Left colon (tissue), 2 donors: ENCODE measurements at regions not wholly inside any gene's neighbourhood (a gene's known extent, or its start where the extent isn't known, plus 50 kb on each side); places are given as distances from the start of the nearest gene placed in this dataset.

Experiments used
- ATAC-seq: fragments of 200-7000 bp; cut with Tn5 transposase; one replicate; pipeline ENCODE4 v1.9.1; 2020; ENCODE audit warnings: mild to moderate bottlenecking, moderate library complexity
- DNase-seq, 2 donors: peaks; one replicate each; pipeline ENCODE4 v3.0.0-alpha.2; 2020
- intact Hi-C, 2 donors: fragments of 100-400 bp; cut with DNase I in 1 of 2; cut with micrococcal nuclease in 1 of 2; formaldehyde crosslinking; loops; one replicate each; pipeline versions ENCODE4 v1.11.2 to v1.14.0; 2022; cut with DNase I, micrococcal nuclease
- donor health status: DM: no; HTN: no; CAD: no.
- donor health status: DM: yes; HTN: yes; CAD: no.

DNA sequence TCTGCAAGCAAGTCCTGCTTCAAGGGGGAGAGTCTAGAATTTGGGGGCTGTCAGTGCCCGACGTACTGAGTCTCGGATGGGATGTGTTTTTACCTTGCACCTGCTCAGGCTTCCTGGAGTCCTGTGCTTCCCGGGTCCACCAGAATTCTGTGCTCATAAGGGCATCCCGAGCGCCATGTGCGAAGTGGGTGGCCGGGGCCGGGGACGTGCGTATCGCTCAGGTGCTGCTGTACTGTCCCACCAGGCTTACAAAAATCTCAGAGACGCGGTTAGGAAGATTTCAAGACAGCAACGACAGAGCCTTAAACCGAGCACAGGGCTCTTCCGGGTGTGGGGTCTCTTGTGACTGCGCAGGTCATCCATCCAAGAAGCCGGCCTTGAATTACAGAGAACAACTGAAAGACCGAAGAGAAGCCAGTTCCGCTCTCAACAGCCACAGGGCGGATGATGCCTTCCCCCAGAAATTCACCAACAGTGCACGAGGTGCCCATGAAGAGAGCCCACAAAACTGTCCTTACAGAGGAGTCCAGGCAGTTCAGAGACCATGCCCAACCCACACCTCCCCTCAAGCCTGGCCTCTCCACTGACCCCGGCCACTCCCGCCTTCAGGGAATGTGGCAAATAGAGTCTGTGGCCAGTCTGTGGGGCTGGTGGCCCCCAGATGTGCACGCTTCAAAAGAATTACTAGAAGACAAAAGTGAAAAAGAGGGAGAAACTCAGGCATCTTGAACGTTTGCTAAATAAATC lies 104.7 kb downstream of the PXDC1 start:
- DNase-seq (no peak), ATAC-seq (no peak)
- intact Hi-C loops = no loop called here

DNA sequence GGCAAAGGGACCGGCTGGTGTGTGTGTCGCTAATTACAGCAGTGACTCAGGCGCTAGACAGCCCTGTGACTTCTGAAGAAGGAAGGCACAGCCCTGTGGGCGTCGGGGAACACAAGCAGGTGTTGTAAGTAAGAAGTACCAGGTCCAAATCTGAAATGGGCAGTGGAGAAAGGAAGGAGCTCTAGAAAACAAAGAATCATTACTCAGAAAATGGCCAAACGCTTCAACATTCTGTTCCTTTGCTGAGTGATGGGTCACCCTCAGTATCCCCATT lies 106.8 kb downstream of the PXDC1 start:
- intact Hi-C loops = no loop called here
- DNase-seq (no peak), ATAC-seq (no peak)

DNA sequence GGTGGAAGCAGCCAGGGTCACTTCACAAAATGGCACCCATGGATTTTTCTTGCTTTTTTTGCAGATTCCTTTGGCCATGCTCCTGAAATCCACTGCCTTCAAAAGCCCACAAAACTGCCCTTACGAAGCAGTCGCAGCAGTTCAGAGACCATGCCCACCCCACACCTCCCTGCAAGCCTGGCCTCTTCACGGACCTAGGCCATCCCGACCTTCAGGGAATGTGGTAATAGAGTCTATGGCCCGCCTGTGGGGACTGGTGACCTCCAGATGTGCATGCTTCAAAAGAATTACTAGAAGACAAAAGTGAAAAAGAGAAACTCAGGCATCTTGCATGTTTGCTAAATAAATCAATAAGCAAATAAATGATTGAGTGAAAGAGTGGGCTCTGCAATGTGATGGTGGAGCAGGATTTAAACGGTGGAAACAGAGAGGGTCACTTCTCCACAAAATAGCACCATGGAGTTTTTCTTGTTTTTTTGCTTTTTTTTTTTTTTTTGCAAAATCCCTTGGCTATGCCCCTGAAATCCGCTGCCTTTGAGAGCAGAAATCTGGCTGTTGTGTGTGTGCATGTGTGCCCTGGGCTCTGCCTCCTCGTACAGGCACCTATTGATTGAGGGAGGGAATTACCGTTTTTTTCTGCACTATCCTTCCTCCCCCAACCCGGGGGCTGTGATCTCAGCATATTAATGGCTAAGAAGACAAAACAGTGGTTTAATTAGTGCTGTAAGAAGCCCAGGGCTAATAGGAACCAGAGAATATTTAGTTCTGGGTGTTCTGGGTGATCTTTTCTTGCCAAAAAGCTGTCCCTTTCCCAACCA lies 107.4 kb downstream of the PXDC1 start:
- DNase-seq (no peak), ATAC-seq (no peak)
- intact Hi-C loops = no loop called here

DNA sequence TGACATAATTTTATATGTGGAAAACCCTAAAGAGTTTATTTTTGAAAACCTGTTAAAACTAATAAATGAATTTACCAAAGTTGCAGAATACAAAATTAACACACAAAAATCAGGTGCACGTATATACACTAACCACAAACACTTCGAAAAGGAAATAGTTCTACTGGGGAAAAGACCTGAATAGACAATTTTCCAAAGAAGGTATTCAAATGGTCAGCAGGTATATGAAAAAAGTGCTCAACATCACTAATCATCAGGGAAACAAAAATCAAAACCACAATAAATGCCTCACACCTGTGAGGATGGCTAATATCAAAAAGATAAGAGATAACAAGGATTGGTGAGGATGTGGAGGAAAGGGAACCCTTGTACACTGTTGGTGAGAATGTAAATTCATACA lies 110.6 kb downstream of the PXDC1 start:
- no peak for ATAC-seq
- DNase-seq = no peak
- intact Hi-C loops = no loop called here

DNA sequence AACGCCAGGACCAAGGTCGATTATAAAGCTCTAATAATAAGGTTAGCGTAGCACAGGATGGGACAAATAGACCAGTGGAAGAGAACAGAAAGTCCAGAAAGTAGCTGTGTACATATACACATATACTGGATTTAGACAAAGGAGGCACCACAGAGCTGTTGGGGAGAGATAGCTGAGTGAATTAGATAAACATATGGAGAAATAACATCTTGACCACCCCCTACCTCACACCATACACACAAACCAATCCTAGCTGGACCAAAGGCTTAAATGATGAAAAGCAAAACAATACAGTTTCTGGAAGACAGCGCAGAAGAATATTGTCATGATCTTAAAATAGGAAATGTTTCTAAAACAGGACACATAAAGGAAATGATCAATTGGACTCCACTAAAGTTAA lies 112.9 kb downstream of the PXDC1 start:
- intact Hi-C loops = no loop called here
- no peak for ATAC-seq

DNA sequence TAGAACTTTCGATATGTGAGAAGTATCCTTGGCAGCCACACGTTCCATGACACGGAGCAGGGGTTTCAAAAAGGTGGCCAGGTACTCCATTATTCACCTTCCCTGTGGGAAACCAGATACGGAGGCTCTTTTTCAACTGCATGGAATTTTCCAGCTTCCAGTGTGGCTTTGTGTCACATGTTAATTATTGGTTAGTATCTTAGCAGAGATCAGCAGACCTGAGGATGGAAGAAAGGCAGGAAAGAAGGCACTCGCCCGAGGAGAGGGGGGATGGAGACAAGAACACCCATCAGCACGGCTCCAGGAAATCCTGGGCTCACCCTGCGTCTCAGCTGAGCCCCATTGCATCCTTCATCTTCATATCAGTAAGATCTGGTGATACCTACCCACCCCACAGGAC lies 115.5 kb downstream of the PXDC1 start:
- no peak for DNase-seq
- intact Hi-C loops = no loop called here
- ATAC-seq = no peak

More for the DNA sequence above, 112.9 kb downstream of the PXDC1 start:
- no peak for DNase-seq

DNA sequence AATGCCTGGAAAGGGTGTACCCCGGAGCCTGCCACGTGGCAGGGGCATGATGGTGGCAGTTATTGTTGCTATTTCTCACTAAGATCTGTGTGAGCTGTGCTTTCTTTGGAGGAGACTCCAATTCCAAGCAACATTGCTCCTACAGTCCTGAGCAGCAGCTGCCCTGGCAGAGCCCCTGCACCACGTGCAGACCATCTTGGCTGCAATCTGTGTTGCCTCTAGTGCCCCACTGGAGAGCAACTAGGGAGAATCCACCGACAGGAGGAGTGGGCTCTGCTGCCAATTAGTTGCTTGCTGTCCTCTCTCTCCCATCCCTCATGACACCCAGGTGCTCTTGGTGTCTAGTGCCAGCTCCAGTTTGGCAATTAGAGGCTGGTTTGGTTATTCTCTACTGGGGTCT lies 116.0 kb downstream of the PXDC1 start:
- DNase-seq (no peak), ATAC-seq (no peak)
- intact Hi-C loops = no loop called here

DNA sequence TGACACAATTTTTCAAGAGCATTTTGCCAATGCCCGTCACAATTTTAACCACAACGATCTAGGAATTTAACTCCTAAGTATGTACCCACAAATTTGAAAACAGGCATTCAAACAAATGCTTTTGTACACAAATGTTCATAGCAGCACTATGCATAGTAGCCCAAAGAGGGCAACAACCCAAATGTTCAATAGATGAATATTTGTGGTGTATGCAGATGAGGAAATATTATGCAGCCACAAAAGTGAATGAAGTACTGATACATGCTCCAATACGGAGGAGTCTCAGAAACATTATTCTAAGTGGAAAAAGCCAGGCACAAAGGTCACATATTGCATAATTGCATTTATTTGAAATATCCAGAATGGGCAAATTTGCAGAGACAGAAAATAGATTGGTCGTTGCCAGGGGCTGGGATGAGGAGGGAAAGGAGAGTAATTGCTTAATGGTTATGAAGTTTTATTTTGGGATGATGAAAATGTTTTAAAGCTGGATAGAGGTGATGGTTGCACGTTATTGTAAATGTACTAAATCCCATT lies 117.2 kb downstream of the PXDC1 start:
- ATAC-seq = no peak
- intact Hi-C loops = no loop called here
- no peak for DNase-seq

DNA sequence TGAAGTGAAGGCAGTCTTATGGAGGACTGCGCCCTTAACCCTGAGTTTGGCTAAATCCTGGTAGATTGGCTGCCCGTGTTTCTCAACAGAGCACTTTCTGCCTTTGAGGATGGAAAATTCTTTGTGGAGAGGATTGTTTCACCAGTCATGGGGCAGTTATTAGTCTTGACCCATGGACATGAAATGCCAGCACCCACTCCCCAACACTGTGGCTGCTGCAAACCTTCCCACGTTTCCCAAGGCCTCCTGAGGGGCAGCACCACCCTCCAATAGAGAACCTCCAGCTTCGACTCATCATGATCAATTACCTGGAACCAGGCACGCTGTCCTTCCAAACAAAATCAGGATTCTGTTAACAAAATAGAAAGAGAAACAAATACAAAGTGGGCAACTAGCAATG lies 117.8 kb downstream of the PXDC1 start:
- DNase-seq (no peak), ATAC-seq (no peak)
- intact Hi-C loops = no loop called here

DNA sequence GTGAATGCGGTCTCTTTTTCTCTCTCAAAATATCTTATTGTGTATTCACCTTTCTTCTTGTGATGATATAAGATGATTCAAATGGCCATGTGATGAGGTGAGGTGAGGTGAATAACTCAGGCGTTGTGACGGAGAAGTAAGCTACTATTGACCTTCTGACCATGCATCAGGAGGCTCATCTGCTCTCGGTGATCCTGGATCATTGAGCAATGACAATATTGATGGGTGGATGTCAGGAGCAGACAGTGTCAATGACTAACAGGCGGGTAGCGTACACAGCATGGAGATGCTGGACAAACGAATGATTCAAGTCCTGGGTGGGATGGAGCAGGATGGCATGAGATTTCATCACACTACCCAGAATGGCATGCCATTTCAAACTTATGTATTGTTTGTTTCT lies 119.6 kb downstream of the PXDC1 start:
- intact Hi-C loops = no loop called here
- no peak for DNase-seq
- no peak for ATAC-seq

DNA sequence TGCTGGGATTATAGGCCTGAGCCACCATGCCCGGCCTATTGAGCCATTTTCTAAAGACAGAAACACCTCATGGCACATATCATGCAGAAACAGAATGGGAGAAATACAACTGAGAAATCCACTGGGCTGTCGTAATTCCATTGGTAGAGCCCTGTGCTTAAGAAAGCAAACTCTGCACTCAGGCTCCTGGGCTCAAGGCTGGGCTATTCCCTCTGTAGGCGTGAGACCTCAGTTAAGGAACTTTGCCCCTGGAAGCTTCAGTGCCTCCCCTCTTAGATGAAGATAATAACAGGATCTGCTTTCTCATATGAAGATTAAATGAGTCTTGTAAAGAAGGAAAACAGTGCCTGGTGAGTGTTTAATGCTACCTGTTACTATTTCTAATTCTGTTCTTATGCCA lies 120.3 kb downstream of the PXDC1 start:
- no peak for ATAC-seq
- no peak for DNase-seq
- intact Hi-C loops = no loop called here

DNA sequence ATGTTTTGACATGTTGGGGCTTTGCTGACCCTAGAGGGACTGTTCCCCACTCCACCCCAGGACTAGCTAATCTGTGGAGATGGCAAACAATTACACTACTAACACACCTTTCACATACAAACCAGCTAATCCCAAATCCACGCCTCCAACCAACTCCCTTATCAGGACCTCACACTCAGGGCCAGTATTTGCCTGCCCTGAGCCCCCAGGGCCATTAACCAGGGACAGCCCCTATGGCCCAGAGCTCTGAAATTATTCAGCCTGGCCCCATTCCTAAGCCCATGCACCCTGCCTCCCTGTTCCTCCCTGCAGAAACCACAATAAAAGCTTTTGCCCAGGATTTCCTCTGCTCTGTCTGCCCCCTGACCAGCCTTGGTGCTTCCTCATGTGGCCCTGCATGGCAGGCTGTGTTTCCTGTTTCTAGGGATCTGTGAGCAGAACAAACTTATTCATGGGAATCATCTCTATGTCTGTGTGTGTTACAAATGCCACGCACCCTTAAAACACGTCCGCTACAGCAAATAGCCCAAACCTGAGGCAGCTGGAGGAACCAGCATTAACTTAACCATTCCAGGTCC lies 121.2 kb downstream of the PXDC1 start:
- DNase-seq (no peak), ATAC-seq (no peak)
- intact Hi-C loops = no loop called here

DNA sequence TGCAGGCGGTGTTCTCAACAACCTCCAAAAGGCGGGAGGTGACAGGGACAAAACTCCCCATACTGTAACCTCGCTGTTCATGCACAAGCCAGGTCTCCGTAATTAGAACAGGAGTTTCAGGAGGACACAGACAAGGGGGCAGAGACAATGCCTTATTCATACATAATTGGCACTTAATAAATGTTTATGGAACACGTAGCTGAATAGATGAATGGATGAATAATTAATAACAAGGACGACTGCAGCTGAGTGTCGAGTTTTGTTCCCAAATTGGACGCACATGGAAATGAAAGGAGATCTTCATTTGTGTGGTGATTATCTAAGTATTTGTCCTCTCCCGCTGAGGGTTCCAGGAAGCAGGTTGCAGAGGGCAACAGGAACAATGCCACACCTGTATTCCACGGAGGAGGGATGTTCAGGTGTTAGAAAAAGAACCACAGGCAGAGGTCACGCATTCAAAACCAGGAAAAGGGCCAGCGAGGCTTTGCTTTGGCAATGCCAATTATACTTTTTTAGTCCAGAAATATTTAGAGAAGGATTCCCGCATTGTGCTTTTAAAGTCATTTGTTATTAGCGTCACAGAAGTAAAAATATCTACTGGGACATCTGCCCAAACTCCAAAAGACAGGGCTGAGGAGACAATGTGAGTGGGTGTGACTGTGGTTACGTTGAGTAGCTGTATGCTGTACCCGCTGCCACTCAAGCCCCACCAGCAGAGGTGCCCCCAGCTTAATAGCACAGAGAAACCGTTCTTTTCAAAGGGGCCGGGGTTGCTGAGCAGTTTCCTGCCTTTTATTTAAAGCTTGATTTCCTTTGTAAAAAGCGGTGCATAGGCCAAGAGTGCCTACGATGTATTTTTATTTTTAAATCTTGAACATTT lies 123.3 kb downstream of the PXDC1 start:
- DNase-seq (no peak), ATAC-seq (peak; percentile 52)
- intact Hi-C loops = no loop called here

DNA sequence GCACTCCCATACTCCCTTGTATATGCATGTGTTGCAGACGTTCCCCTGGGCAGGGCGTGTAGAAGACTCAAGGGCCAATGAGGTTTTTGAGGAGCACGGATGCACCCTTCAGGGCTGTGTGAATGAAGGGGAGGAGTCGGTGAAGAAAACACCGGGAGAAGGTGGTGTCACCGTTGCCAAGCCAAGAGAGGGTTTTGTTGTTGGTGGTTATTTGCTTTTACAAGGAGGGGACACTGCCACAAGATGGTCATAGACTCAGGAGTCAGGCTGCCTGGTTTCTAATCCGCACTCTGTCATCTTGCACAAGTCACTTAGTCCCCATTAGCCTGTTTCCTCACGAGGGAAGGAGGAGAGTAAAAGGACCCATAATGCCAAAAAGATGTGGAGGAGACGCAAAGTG lies 124.0 kb downstream of the PXDC1 start:
- ATAC-seq = no peak

DNA sequence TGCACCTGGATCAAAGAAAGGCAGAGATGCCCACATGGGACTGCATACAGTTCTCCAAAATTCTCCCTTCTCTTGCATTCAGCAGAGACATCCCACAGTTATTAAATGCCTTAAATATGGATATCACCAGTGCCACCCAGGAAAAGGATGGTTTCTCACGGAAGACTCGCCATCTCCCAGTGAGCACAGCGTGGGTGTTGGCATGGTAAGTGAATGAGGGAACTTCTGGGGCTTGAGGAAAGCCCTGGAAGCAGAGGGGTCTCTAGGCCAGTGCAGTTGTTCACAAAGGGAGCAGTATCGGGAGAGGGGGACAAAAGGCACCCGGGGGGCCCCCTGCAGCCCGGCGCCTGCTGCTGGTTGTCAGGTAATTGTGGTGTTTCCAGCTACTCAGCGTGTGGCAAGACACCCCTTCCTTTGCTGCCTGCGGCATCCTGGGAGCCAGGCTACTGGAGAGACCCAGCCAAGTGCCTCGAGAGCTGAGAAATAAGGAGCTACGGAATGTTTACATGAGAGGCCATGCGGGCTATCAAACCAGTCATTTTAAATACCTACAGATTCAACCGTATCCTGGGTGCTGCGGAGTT lies 125.4 kb downstream of the PXDC1 start:
- DNase-seq (no peak), ATAC-seq (no peak)
- intact Hi-C loops = no loop called here

More for the DNA sequence above, 124.0 kb downstream of the PXDC1 start:
- DNase-seq = no peak
- intact Hi-C loops = no loop called here

DNA sequence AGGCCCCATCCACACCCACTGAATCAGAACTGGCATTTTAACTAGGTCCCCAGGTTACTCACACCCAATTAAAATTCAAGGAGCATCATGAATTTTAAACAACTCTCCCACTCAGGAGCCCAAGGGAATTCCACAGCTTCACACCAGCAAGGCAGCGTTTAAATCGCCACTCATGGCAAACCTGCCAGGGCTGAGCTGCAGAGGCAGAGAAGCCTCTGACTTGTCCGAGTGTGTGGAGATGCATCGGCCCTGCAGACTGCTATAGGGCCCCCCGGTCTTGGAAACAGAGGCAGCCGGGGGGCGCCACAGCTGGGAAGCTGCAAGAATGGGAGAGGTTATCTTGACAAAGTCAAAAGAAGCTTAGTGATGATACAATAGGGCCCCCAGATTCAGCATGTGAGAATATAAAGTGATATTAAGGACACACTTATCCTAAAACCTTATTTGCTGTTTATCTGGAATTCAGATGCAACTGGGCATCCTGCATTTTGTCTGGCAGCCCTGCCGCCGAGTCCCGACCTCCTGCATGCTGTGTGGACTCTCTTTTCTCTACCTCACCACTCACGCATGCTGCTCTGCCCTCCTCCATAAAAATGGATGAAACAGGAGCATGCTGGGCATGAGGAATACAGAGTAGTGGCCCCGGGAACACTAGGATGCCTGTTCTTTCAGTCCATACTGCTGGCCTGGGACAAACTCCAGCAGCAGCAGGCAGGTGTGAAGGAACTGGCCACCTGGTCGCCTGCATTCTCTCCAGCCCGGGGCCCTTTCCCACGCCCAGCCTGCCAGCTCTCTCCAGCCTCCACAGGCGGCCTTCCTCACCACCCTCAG lies 126.1 kb downstream of the PXDC1 start:
- DNase-seq (no peak), ATAC-seq (no peak)
- intact Hi-C loops = no loop called here

DNA sequence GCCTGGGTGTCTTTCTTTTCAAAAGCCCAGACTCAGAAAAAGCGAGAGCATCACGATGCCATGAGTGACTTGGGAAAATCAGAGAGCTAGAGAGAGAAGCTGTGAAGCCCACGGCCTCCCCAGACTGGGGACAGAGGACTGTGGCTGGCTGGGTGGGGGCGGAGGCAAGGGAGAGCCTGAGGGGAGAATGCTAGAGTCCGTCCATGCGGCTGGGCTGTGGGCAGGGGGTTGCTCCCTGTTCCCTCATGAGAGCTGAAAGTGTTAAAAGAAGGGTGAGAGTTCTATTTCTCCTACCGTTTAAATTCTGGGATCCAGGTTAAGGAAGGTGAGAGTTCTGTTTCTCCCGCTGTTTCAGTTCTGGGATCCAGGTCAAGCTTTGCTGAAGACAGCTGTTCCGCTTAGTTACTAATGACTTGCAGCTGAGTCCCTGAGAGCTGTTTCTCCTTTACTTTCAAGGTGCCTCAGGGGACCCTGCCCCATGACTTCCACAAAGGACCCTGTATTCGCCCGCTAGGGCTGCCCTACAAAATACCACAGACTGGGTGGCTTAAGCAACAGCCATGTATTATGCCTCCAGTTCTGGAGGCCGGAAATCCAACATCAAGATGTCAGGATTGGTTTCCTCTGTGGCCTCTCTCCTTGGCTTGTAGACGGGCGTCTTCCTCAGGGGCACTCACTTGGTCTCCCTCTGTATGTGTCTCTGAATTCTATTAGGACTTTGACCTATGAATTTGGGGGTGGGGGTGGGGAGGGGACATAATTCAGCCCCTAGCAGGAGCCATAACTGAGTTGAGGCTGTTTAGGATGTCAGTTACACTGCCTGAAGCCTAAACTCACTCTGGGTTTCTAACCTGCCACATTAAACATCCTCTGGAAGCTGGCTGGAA lies 127.0 kb downstream of the PXDC1 start:
- no peak for DNase-seq
- intact Hi-C loops = no loop called here
- no peak for ATAC-seq
